H1 (cell line): ENCODE measurements at regions not wholly inside any gene's neighbourhood (a gene's known extent, or its start where the extent isn't known, plus 50 kb on each side); places are given as distances from the start of the nearest gene placed in this dataset.

Experiments
- CBX5 ChIP-seq: fragments of 300-800, 300-1000 bp; sonication (generic); IDR thresholded peaks from 2 replicates; pipeline ENCODE4 v1.7.1; 2016; ENCODE audit warnings: antibody characterized with exemption, low read length, low read depth
- CHD7 ChIP-seq: fragments of 300-600 bp; sonication (generic); IDR thresholded peaks from 2 replicates; pipeline ENCODE4 v1.7.1; 2012; ENCODE audit warnings: low read length, moderate library complexity, mild to moderate bottlenecking, inconsistent platforms; ENCODE audit not compliant: insufficient replicate concordance
- RBBP5 ChIP-seq: IDR thresholded peaks from 2 replicates; pipeline ENCODE4 v1.7.1; 2012; ENCODE audit warnings: low read depth, mild to moderate bottlenecking, inconsistent platforms, low read length, moderate library complexity, borderline replicate concordance
- SP2 ChIP-seq: IDR thresholded peaks from 2 replicates; pipeline ENCODE4 v1.6.1; 2012; ENCODE audit warnings: mild to moderate bottlenecking, low read length, inconsistent platforms

- no peak for TF ChIP-seq CHD7
- TF ChIP-seq RBBP5 = no peak
- no peak for TF ChIP-seq CBX5
- TF ChIP-seq SP2 = no peak
Observed at GRCh38 chr5:144017631-144018030, 152.8 kb downstream of the YIPF5 start (continued).
